ENCODE measurements at regions not wholly inside any gene's neighbourhood (a gene's known extent, or its start where the extent isn't known, plus 50 kb on each side); places are given as distances from the start of the nearest gene placed in this dataset.

GRCh38 chr12:25787701-25788100 lies 170.8 kb upstream of the RASSF8 start:
- H4K91ac ChIP-seq (ENCODE audit: insufficient read length, low read depth, low read length): no peak overlapping the region
- no peaks in the 10 kb centered on the region for H3K27me3 ChIP-seq (ENCODE audit: insufficient read depth, low read length)
- no peaks in the 10 kb centered on the region for H3K9me3 ChIP-seq (ENCODE audit: control insufficient read depth, low read depth, low read length)
- DNase-seq: no peak
- H3K9ac ChIP-seq (ENCODE audit: extremely low read depth, insufficient read length, low read length): no peak overlapping the region
- no peak overlapping the region for H2BK12ac ChIP-seq (ENCODE audit: insufficient read length, low read depth, low read length)
- H3T11ph ChIP-seq (ENCODE audit: low read length): no peak overlapping the region
- H3K79me2 ChIP-seq (ENCODE audit: insufficient read depth, low read length): no peaks in the 10 kb centered on the region
- WGBS (ENCODE audit: extremely low coverage, insufficient read length, low lambda C conversion rate): no CpG with 5 or more reads among the region's 2 CpGs
- H2BK5ac ChIP-seq (ENCODE audit: insufficient read length, low read length): no peak overlapping the region
- H3K14ac ChIP-seq (ENCODE audit: insufficient read depth, low read length): no peak overlapping the region
- no peak overlapping the region for H3K23ac ChIP-seq (ENCODE audit: insufficient read length, low read depth, low read length)
- no peak overlapping the region for H3K56ac ChIP-seq (ENCODE audit: insufficient read length, low read depth, low read length)
- no peaks in the 10 kb centered on the region for H4K20me1 ChIP-seq (ENCODE audit: control insufficient read depth, insufficient read depth, insufficient read length)
- H3K4ac ChIP-seq (ENCODE audit: low read depth, low read length): no peak overlapping the region
- H2BK120ac ChIP-seq (ENCODE audit: low read depth, low read length, poor library complexity, severe bottlenecking): no peak overlapping the region
- no peaks in the 10 kb centered on the region; a peak in 1 of 4 replicates for H3K4me1 Mint-ChIP-seq
- H3K27ac ChIP-seq (ENCODE audit: insufficient read length, low read depth, low read length): no peak overlapping the region
- H2BK20ac ChIP-seq (ENCODE audit: low read depth, low read length, poor library complexity, severe bottlenecking): no peak overlapping the region
- no peaks in the 10 kb centered on the region for H3K27me3 Mint-ChIP-seq (ENCODE audit: low read depth)
- no peak overlapping the region for H4K8ac ChIP-seq (replicated peaks; ENCODE audit: insufficient read length, low read depth, low read length)
- H2AK5ac ChIP-seq (ENCODE audit: insufficient read length, low read length): no peak overlapping the region
- no peak overlapping the region for H3K18ac ChIP-seq (ENCODE audit: insufficient read length, low read depth, low read length)
- H3K27ac Mint-ChIP-seq: no peak overlapping the region
- no peak overlapping the region for H3K4me2 ChIP-seq (ENCODE audit: insufficient read depth, insufficient read length, low read length)
- TF ChIP-seq CTCF (conservative IDR thresholded peaks at IDR 0.05): no peak
- no peaks in the 10 kb centered on the region for H3K23me2 ChIP-seq (ENCODE audit: insufficient read length, low read depth, low read length, poor library complexity, severe bottlenecking)
- H4K5ac ChIP-seq (ENCODE audit: insufficient read length, low read depth, low read length): no peak overlapping the region
- H3K36me3 Mint-ChIP-seq (ENCODE audit: insufficient read depth in 1 of 3, low read depth in 3 of 3): no peaks in the 10 kb centered on the region
- no peaks in the 10 kb centered on the region for H3K79me1 ChIP-seq (ENCODE audit: insufficient read depth, low read depth, low read length, poor library complexity, severe bottlenecking)
- H2BK15ac ChIP-seq (ENCODE audit: low read depth, low read length): no peak overlapping the region
- no peak overlapping the region for H2AFZ ChIP-seq (ENCODE audit: low read length)
- H3K4me3 Mint-ChIP-seq: no peak overlapping the region
- H3K9me3 Mint-ChIP-seq: no peaks in the 10 kb centered on the region
- H3K4me1 ChIP-seq (ENCODE audit: insufficient read depth, low read length): no peaks in the 10 kb centered on the region; the same call in 1 of the 2 replicates
